PC-3 (cell line): ENCODE measurements at regions not wholly inside any gene's neighbourhood (a gene's known extent, or its start where the extent isn't known, plus 50 kb on each side); places are given as distances from the start of the nearest gene placed in this dataset.

Experiments
- CTCF ChIP-seq: fragments of 300-600 bp; sonication (generic); conservative IDR thresholded peaks from 2 replicates; pipeline ENCODE4 v1.5.1; 2017; ENCODE audit warnings: antibody characterized with exemption, low read depth, mild to moderate bottlenecking, low read length
- EZH2 ChIP-seq: fragments of 300-600 bp; sonication (generic); IDR thresholded peaks from one replicate; pipeline ENCODE4 v1.6.1; 2017; ENCODE audit warnings: antibody characterized with exemption, mild to moderate bottlenecking, low read length; ENCODE audit not compliant: unreplicated experiment
- EZH2phosphoT487 ChIP-seq: fragments of 300-600 bp; sonication (generic); IDR thresholded peaks from 2 replicates; pipeline ENCODE4 v1.6.1; 2018; ENCODE audit warnings: mild to moderate bottlenecking, antibody characterized with exemption, low read length, borderline replicate concordance

DNA sequence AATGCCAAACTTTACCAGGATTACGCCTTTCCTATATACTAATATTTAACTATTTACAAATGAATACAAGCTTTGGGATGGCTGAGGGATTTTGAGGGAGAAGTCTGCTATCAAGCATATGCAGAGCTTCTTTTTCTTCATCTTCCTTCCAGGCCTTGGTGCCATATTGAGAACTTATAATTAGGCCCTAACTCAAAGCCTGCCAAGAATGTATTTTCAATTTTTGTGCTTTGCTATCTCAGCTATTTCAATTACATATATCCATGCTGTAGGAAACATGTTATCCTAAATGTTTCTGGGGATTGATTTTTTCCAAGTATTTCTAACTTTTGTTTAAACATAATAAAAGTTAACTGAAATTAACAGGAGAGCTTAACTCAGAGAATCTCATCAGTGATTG is 425.0 kb upstream of the GRM7 start:
- TF ChIP-seq CTCF (no peak), EZH2 (no peak), EZH2phosphoT487 (no peak)
